ENCODE measurements at regions not wholly inside any gene's neighbourhood (a gene's known extent, or its start where the extent isn't known, plus 50 kb on each side); places are given as distances from the start of the nearest gene placed in this dataset.

- TF ChIP-seq CTCF (IDR thresholded peaks at IDR 0.05) (no peak), POLR2AphosphoS5 (IDR thresholded peaks at IDR 0.05; ENCODE audit: low read depth, low read length) (no peak), REST (IDR thresholded peaks at IDR 0.05; ENCODE audit: insufficient read depth in 1 of 2, low read depth in 2 of 2, low read length in 1 of 2) (no peak)
Measured at GRCh38 chr5:126056352-126056751, 366.9 kb upstream of the GRAMD2B start.
